GM19239 (cell line): ENCODE measurements at regions not wholly inside any gene's neighbourhood (a gene's known extent, or its start where the extent isn't known, plus 50 kb on each side); places are given as distances from the start of the nearest gene placed in this dataset.

Experiments used
- DNase-seq: peaks from one replicate; pipeline ENCODE4 v3.0.0; 2011; ENCODE audit warnings: low spot score; ENCODE audit not compliant: insufficient read length
- FAIRE-seq: peaks from 2 replicates; lab custom pipeline; 2011; peaks lifted over from hg19 to GRCh38; lab: Jason Lieb, UNC

- no peak for DNase-seq
- no peak for FAIRE-seq
Observed at GRCh38 chr5:38207343-38207742, 51.0 kb upstream of the EGFLAM start.

- DNase-seq, result no peak
Observed at GRCh38 chr5:38202741-38203140, 55.6 kb upstream of the EGFLAM start.

GRCh38 chr5:38200872-38201557 is 57.3 kb upstream of the EGFLAM start:
- FAIRE-seq, result no peak
- DNase-seq, result no peak

More at GRCh38 chr5:38202741-38203140, 55.6 kb upstream of the EGFLAM start:
- no peak for FAIRE-seq

- FAIRE-seq, result no peak
- DNase-seq, result no peak
Observed at GRCh38 chr5:38197118-38197517, 61.2 kb upstream of the EGFLAM start.

- FAIRE-seq, result peak; percentile 42
- peak; percentile 62 for DNase-seq
Observed at GRCh38 chr5:38193015-38193581, 65.3 kb upstream of the EGFLAM start.

GRCh38 chr5:38191693-38192092 is 66.7 kb upstream of the EGFLAM start:
- no peak for FAIRE-seq
- no peak for DNase-seq

- no peak for DNase-seq
- no peak for FAIRE-seq
Observed at GRCh38 chr5:38190111-38190510, 68.2 kb upstream of the EGFLAM start.

- no peak for DNase-seq
- FAIRE-seq, result no peak
Observed at GRCh38 chr5:38189081-38189504, 69.3 kb upstream of the EGFLAM start.

GRCh38 chr5:38188591-38188990 is 69.8 kb upstream of the EGFLAM start:
- DNase-seq (no peak), FAIRE-seq (no peak)

- FAIRE-seq (no peak), DNase-seq (no peak)
Observed at GRCh38 chr5:38187532-38187931, 70.8 kb upstream of the EGFLAM start.

GRCh38 chr5:38184627-38185026 is 73.7 kb upstream of the EGFLAM start:
- DNase-seq, result no peak
- FAIRE-seq, result no peak

GRCh38 chr5:38182991-38183390 is 75.4 kb upstream of the EGFLAM start:
- no peak for FAIRE-seq
- DNase-seq, result no peak

- DNase-seq, result no peak
- FAIRE-seq, result no peak
Observed at GRCh38 chr5:38168029-38168428, 90.3 kb upstream of the EGFLAM start.

- DNase-seq, result no peak
- no peak for FAIRE-seq
Observed at GRCh38 chr5:38167562-38167996, 90.8 kb upstream of the EGFLAM start.

- no peak for DNase-seq
- no peak for FAIRE-seq
Observed at GRCh38 chr5:38166832-38167231, 91.5 kb upstream of the EGFLAM start.

GRCh38 chr5:38165435-38165834 is 92.9 kb upstream of the EGFLAM start:
- FAIRE-seq, result no peak
- DNase-seq, result no peak

GRCh38 chr5:38164776-38165399 is 93.5 kb upstream of the EGFLAM start:
- DNase-seq (no peak), FAIRE-seq (no peak)

- FAIRE-seq (no peak), DNase-seq (no peak)
Observed at GRCh38 chr5:38163636-38164237, 94.6 kb upstream of the EGFLAM start.

- DNase-seq, result no peak
- no peak for FAIRE-seq
Observed at GRCh38 chr5:38162625-38163024, 95.7 kb upstream of the EGFLAM start.

GRCh38 chr5:38157024-38157423 is 101.3 kb upstream of the EGFLAM start:
- no peak for DNase-seq
- FAIRE-seq, result no peak

GRCh38 chr5:38154615-38155204 is 103.6 kb upstream of the EGFLAM start:
- no peak for DNase-seq
- FAIRE-seq, result no peak
